ENCODE measurements at regions not wholly inside any gene's neighbourhood (a gene's known extent, or its start where the extent isn't known, plus 50 kb on each side); places are given as distances from the start of the nearest gene placed in this dataset.
"Not testable (repeated sequence)": the region's sequence is repeated elsewhere in the genome, so short reads cannot be mapped to it uniquely, and the experiment has no call there.

GRCh38 chr2:89756616-89757015, 1065.1 kb downstream of the RPIA start:
- DNase-seq (ENCODE audit: low read depth); in situ Hi-C loops (cut with HindIII; ENCODE audit: low pct_unique_long_range_greater_than_20kb, low sequenced_read_pairs): not testable (repeated sequence)

- in situ Hi-C loops (cut with HindIII; ENCODE audit: low pct_unique_long_range_greater_than_20kb, low sequenced_read_pairs); DNase-seq (ENCODE audit: low read depth): not testable (repeated sequence)
These were observed 1067.0 kb downstream of the RPIA start for GRCh38 chr2:89758332-89759026.

DNA sequence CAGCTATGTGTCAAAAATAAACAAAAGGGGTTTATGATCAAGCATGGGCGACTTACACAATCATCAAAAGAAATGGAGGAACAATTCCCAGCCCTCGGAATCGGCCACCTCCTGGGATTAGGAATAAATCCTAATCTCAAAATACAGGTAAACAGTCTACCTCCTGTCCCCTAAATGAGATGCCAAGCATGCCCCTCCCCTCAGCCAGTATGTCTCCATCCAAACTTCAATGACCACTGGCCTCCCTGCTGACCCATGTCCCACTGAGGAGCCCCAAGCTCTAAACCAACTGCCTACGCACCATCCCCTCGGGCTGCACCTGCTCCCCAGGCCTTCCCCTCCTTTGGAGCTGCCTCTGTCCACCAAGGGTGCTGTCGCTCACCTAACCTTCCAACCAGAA, 1069.3 kb downstream of the RPIA start:
- in situ Hi-C loops (cut with HindIII; ENCODE audit: low pct_unique_long_range_greater_than_20kb, low sequenced_read_pairs); DNase-seq (ENCODE audit: low read depth): not testable (repeated sequence)

- DNase-seq (ENCODE audit: low read depth); in situ Hi-C loops (cut with HindIII; ENCODE audit: low pct_unique_long_range_greater_than_20kb, low sequenced_read_pairs): not testable (repeated sequence)
These were observed 1069.7 kb downstream of the RPIA start for GRCh38 chr2:89761171-89761570.

DNA sequence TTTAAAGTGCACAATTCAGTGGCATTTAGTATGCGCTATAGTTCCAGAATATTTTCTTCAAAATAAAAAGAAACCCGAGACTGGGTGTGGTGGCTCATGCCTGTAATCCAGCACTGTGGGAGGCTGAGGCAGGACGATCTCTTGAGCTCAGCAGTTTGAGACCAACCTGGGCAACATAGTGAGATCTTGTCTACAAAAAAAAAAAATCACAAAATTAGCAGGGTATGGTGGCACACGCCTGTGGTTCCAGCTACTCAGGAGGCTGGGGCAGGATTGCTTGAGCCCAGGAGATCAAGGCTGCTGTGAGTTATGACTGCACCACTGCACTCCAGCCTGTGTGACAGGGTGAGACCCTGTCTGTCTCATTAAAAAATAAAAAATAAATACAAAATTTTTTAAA, 1070.4 kb downstream of the RPIA start:
- in situ Hi-C loops (cut with HindIII; ENCODE audit: low pct_unique_long_range_greater_than_20kb, low sequenced_read_pairs); DNase-seq (ENCODE audit: low read depth): not testable (repeated sequence)

DNA sequence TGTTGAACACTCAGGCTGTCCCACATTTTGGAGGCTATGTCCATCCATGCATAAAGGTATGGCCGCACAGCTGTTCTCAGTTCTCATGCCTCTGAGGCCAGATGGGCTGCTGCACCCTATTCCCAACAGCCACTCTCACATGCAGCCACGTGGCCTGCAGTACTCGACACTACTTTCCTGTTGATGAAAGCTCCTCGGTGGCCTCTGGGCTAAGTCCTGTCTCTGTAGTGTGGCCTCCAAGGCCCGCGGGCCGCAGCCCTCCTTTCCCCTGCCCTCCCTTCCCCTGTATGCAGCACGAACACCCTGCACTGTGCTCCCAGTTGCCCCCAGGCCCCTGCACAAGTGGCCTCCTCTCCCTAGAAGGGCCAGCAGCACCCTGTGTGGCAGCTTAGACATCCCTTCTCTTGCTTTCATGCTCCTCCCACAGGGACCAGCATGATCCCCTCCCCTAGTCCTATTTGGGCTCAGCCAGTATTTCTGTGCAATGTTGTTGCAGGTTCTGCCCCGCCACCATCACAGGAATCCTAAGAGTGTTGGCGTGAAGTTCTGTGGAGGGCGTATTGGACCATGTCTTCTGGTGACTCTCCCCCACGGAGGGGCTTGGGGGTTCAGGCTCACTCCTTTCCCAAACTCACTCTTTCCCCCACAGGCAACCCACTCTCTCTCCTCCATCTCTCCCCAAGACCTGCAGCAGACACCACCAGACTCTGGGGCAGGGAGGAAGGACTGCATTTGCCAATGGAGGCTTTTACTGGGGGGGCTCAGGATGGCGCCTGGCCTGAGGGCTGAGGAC, 1071.2 kb downstream of the RPIA start:
- in situ Hi-C loops (cut with HindIII; ENCODE audit: low pct_unique_long_range_greater_than_20kb, low sequenced_read_pairs); DNase-seq (ENCODE audit: low read depth): not testable (repeated sequence)

DNA sequence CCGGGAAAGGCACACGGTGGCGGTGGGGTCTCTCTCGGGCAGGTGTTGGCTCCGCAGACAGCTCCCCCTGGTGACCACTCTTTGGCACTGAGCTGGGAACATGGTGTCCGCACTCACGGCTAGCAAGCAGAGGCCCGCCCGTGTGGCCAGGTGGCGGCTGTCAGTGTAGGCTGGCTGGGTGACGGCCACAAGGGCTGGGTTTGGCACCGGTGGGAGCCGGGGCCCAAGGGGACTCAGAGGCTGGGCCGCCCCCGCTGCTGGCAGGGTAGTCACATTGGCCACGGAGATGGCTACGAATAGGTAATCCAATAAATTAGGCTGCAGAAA, 1071.7 kb downstream of the RPIA start:
- in situ Hi-C loops (cut with HindIII; ENCODE audit: low pct_unique_long_range_greater_than_20kb, low sequenced_read_pairs): no loop called here
- no peak for DNase-seq (ENCODE audit: low read depth)

GRCh38 chr2:89763581-89764485, 1072.4 kb downstream of the RPIA start:
- in situ Hi-C loops (cut with HindIII; ENCODE audit: low pct_unique_long_range_greater_than_20kb, low sequenced_read_pairs): no loop called here
- no peak for DNase-seq (ENCODE audit: low read depth)

GRCh38 chr2:89764571-89765360, 1073.3 kb downstream of the RPIA start:
- in situ Hi-C loops (cut with HindIII; ENCODE audit: low pct_unique_long_range_greater_than_20kb, low sequenced_read_pairs); DNase-seq (ENCODE audit: low read depth): not testable (repeated sequence)

- in situ Hi-C loops (cut with HindIII; ENCODE audit: low pct_unique_long_range_greater_than_20kb, low sequenced_read_pairs); DNase-seq (ENCODE audit: low read depth): not testable (repeated sequence)
These were observed 1073.9 kb downstream of the RPIA start for GRCh38 chr2:89765361-89765718.

GRCh38 chr2:89766141-89766990, 1074.9 kb downstream of the RPIA start:
- DNase-seq (ENCODE audit: low read depth); in situ Hi-C loops (cut with HindIII; ENCODE audit: low pct_unique_long_range_greater_than_20kb, low sequenced_read_pairs): not testable (repeated sequence)

GRCh38 chr2:89767058-89767457, 1075.6 kb downstream of the RPIA start:
- DNase-seq (ENCODE audit: low read depth); in situ Hi-C loops (cut with HindIII; ENCODE audit: low pct_unique_long_range_greater_than_20kb, low sequenced_read_pairs): not testable (repeated sequence)

- in situ Hi-C loops (cut with HindIII; ENCODE audit: low pct_unique_long_range_greater_than_20kb, low sequenced_read_pairs): no loop called here
- no peak for DNase-seq (ENCODE audit: low read depth)
These were observed 1076.3 kb downstream of the RPIA start for GRCh38 chr2:89767572-89768435.

DNA sequence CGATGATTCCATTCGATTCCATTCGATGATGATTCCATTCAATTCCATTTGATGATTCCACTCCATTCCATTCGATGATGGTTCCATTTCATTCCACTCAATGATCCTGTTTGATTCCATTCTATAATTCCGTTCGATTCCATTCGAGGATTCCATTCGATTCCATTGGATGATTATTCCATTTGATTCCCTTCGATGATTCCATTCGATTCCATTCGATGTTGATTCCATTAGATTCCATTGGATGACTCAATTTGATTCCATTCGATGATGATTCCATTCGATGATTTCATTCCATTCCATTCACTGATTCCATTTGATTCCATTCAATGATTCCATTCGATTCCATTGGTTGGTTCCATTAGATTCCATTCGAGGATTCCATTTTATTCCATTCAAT, 1084.4 kb downstream of the RPIA start:
- DNase-seq (ENCODE audit: low read depth): no peak
- in situ Hi-C loops (cut with HindIII; ENCODE audit: low pct_unique_long_range_greater_than_20kb, low sequenced_read_pairs): no loop called here

- DNase-seq (ENCODE audit: low read depth): no peak
- in situ Hi-C loops (cut with HindIII; ENCODE audit: low pct_unique_long_range_greater_than_20kb, low sequenced_read_pairs): no loop called here
These were observed 1088.8 kb downstream of the RPIA start for GRCh38 chr2:89780318-89780717.

- DNase-seq (ENCODE audit: low read depth): no peak
- in situ Hi-C loops (cut with HindIII; ENCODE audit: low pct_unique_long_range_greater_than_20kb, low sequenced_read_pairs): no loop called here
These were observed 1090.5 kb downstream of the RPIA start for GRCh38 chr2:89781962-89782361.

Data from Caki2 (cell line).